ENCODE measurements at regions not wholly inside any gene's neighbourhood (a gene's known extent, or its start where the extent isn't known, plus 50 kb on each side); places are given as distances from the start of the nearest gene placed in this dataset.

DNA sequence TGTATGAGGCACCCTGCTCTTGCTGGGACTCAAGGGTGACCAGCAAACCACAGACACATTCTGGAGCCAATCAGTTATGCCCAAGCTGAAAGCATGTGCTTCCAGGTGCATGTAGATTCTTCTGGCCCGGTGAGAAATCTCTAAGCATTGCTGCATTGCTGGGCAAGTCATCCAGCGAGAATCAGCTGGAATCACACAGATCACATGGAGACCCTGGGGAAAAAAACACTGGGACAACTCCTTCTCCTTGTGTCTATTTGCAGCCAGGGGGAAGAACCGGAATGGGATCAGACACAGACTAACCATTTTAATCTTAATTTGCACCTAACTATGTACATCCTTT lies 119.7 kb upstream of the KLF7 start:
- TF ChIP-seq, protein P1, sequence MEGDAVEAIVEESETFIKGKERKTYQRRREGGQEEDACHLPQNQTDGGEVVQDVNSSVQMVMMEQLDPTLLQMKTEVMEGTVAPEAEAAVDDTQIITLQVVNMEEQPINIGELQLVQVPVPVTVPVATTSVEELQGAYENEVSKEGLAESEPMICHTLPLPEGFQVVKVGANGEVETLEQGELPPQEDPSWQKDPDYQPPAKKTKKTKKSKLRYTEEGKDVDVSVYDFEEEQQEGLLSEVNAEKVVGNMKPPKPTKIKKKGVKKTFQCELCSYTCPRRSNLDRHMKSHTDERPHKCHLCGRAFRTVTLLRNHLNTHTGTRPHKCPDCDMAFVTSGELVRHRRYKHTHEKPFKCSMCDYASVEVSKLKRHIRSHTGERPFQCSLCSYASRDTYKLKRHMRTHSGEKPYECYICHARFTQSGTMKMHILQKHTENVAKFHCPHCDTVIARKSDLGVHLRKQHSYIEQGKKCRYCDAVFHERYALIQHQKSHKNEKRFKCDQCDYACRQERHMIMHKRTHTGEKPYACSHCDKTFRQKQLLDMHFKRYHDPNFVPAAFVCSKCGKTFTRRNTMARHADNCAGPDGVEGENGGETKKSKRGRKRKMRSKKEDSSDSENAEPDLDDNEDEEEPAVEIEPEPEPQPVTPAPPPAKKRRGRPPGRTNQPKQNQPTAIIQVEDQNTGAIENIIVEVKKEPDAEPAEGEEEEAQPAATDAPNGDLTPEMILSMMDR (IDR thresholded peaks at IDR 0.05), result no peak
- H3K9me3 ChIP-seq, result no peaks in the 10 kb centered on the region
- H3K27me3 ChIP-seq, result no peaks in the 10 kb centered on the region
- DNase-seq, result no peak
- no peak overlapping the region for H3K27ac ChIP-seq
- H3K9ac ChIP-seq (ENCODE audit: low read depth in 2 of 2, low read length in 2 of 2), result no peak overlapping the region
- no peaks in the 10 kb centered on the region for H3K4me1 ChIP-seq
- no peaks in the 10 kb centered on the region for H3K36me3 ChIP-seq
- intact Hi-C loops (cut with DNase I), result no loop called here
- no peak overlapping the region for H3K4me3 ChIP-seq

DNA sequence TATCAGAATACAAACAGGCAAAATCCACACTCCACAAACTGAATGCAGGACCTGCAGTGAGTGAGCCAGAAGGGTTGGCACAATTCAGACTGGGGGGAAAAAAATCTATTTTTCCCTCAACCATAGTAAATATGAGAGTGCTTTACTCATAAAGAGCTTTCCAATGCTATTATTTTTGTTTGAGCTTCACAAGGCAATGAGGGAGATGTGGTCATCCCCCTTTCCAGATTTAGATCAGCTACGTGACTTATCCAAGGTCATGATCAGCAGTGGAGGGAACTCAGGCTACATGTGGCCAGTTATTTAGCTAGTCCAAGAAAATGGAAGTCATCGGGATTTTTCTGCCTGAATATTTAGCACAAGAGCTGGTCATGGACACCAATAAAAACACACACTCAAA lies 120.4 kb upstream of the KLF7 start:
- no peaks in the 10 kb centered on the region for H3K27me3 ChIP-seq
- H3K9me3 ChIP-seq, result no peaks in the 10 kb centered on the region
- no peak overlapping the region for H3K27ac ChIP-seq
- H3K4me1 ChIP-seq, result no peaks in the 10 kb centered on the region
- no peaks in the 10 kb centered on the region for H3K36me3 ChIP-seq
- TF ChIP-seq, protein P1 (IDR thresholded peaks at IDR 0.05), result no peak
- H3K4me3 ChIP-seq, result no peak overlapping the region
- intact Hi-C loops (cut with DNase I), result no loop called here
- H3K9ac ChIP-seq (ENCODE audit: low read depth in 2 of 2, low read length in 2 of 2), result no peak overlapping the region
- DNase-seq, result no peak

DNA sequence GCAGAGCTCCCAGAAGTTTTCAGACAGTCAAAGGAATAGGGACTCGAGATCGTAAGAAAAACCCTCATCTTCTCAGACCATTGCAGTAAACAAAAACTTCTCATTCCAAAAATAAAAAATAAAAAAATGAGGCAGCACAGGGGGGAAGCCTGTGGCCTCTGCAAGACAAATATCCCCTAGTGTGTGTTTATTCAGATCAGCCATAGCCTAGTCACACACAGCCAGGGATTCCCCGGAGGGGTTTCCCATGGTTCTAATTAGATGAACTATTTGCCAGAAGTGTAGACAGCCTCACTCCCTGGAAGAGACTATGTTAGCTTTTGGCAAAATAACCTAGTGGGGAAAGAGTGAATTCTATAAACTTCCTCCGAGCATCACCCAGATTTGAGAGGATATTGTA lies 122.9 kb upstream of the KLF7 start:
- DNase-seq, result no peak
- Histone ChIP-seq H3K4me3 (no peak overlapping the region), H3K4me1 (no peaks in the 10 kb centered on the region), H3K9ac (ENCODE audit: low read depth in 2 of 2, low read length in 2 of 2) (no peak overlapping the region), H3K27ac (no peak overlapping the region), H3K27me3 (no peaks in the 10 kb centered on the region), H3K9me3 (no peaks in the 10 kb centered on the region), H3K36me3 (no peaks in the 10 kb centered on the region)
- TF ChIP-seq, protein P1 (IDR thresholded peaks at IDR 0.05), result no peak
- intact Hi-C loops (cut with DNase I), result no loop called here

DNA sequence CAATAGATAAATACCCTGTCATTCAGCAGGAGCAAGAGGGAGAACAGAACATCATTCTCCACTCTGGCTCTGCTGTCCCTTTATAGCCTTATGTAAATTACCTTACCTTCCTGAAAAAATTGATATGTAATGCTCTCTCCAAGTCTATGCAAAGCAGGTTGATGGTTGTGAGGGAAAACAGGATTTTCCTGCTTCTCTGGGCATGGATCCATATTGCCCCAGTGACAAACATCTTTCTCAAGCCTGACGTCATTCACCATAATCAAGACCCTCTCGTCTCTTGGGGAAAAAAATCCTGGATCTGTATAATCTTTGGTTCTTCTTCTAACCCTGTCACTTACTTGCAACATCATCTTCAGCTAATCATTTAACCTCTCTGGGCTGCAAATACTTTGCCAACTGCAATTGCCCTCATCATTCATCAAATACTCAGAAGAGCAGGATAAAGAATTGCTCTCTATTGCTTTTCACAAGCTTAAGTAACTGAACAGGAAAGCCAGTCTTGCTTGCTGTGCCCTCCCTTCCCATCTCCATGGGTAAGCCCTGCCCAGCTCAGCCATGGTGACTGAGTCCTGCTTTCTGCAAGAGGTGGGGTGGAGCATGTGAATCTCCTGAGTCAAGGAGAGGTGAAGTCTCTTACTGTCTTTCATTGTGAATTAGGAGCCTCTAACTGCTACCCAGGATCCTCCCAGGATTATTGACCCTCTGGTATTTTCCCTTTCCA lies 123.7 kb upstream of the KLF7 start:
- Histone ChIP-seq H3K27ac (no peak overlapping the region), H3K4me1 (no peaks in the 10 kb centered on the region), H3K9ac (ENCODE audit: low read depth in 2 of 2, low read length in 2 of 2) (no peak overlapping the region), H3K4me3 (no peak overlapping the region), H3K27me3 (no peaks in the 10 kb centered on the region), H3K36me3 (no peaks in the 10 kb centered on the region), H3K9me3 (no peaks in the 10 kb centered on the region)
- intact Hi-C loops (cut with DNase I), result no loop called here
- no peak for DNase-seq
- TF ChIP-seq, protein P1 (IDR thresholded peaks at IDR 0.05), result no peak

DNA sequence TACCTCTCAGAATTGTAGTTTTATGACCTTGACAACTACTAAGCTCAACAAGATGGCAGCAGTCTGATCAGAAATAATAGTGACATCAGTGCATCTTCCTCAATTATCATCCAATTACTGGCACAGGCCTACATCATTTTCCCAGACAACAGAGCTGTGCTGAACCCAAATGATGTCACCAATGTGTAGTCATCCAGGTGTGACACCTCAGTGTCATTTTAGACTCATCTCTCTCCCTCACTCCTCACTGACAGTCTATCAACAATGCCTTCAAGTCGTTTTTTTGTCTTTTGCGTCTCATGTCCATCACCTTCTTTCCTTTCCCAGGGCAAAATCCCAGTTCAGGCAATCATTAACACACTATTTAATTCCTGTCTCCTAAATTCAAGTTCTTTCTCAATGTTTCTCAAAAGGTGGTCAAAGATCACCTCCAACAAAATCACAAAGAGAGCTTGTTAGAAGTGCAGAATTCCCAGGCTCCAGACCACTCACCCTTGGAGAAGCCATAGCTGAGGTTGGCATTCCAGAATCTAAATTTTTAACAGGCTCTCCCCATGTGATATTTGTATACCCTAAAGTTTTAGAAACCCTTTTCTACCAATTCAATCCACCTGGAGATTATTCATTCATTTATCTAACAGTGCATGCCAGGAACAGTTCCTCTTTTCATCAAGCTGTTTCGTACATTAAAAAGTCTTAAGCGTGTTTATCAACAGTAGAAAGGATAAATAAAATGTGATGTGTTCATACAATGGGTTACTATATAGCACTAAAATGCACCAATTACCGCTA lies 125.3 kb upstream of the KLF7 start:
- H3K4me3 ChIP-seq, result no peak overlapping the region
- intact Hi-C loops (cut with DNase I), result no loop called here
- DNase-seq, result no peak
- H3K9ac ChIP-seq (ENCODE audit: low read depth in 2 of 2, low read length in 2 of 2), result no peak overlapping the region
- no peaks in the 10 kb centered on the region for H3K9me3 ChIP-seq
- H3K4me1 ChIP-seq, result no peaks in the 10 kb centered on the region
- TF ChIP-seq, protein P1 (IDR thresholded peaks at IDR 0.05), result no peak
- no peaks in the 10 kb centered on the region for H3K27me3 ChIP-seq
- H3K27ac ChIP-seq, result no peak overlapping the region
- no peaks in the 10 kb centered on the region for H3K36me3 ChIP-seq
